Brain microvascular endothelial cell (primary cell): ENCODE measurements at regions not wholly inside any gene's neighbourhood (a gene's known extent, or its start where the extent isn't known, plus 50 kb on each side); places are given as distances from the start of the nearest gene placed in this dataset.

ENCODE experiments used
- DNase-seq: peaks from one replicate; pipeline ENCODE4 v3.0.0-alpha.2; 2020
- H3K27ac ChIP-seq: fragments of 250-450 bp; sonication (Bioruptor Pico); 2 replicates; pipeline ENCODE4 v1.5.1; 2020; ENCODE audit warnings: mild to moderate bottlenecking, moderate library complexity
- H3K27me3 ChIP-seq: fragments of 250-450 bp; sonication (Bioruptor Pico); replicated peaks from 2 replicates; pipeline ENCODE4 v1.5.1; 2020; ENCODE audit warnings: mild to moderate bottlenecking
- H3K36me3 ChIP-seq: fragments of 250-450 bp; sonication (Bioruptor Pico); replicated peaks from 2 replicates; pipeline ENCODE4 v1.5.1; 2020; ENCODE audit warnings: mild to moderate bottlenecking
- H3K4me3 ChIP-seq: 2 replicates; pipeline ENCODE4 v1.5.1; 2011; ENCODE audit warnings: low read depth, mild to moderate bottlenecking, control low read depth, low read length, moderate library complexity
- CTCF ChIP-seq: IDR thresholded peaks from 2 replicates; pipeline ENCODE4 v1.5.1; 2011; ENCODE audit warnings: low read depth, mild to moderate bottlenecking, moderate library complexity, low read length, control low read depth, inconsistent platforms; ENCODE audit errors: missing control alignments
- in situ Hi-C: cut with HindIII; loops from 2 replicates; pipeline ENCODE4 v1.10.0; 2017; ENCODE audit warnings: low sequenced_read_pairs, low pct_ligation_motif_present

GRCh38 chr13:75231235-75231634, 250.7 kb downstream of the TBC1D4 start:
- no peak for TF ChIP-seq CTCF
- H3K27ac ChIP-seq = no peak overlapping the region
- DNase-seq = no peak
- no peaks in the 10 kb centered on the region for H3K36me3 ChIP-seq
- no peaks in the 10 kb centered on the region for H3K27me3 ChIP-seq
- no peak overlapping the region for H3K4me3 ChIP-seq
- in situ Hi-C loops = no loop called here

- no peak for TF ChIP-seq CTCF
- Histone ChIP-seq H3K36me3 (no peaks in the 10 kb centered on the region), H3K27me3 (no peaks in the 10 kb centered on the region), H3K4me3 (no peak overlapping the region), H3K27ac (peak overlapping the region; percentile 25)
- in situ Hi-C loops = no loop called here
- peak; percentile 82 for DNase-seq
Measured at GRCh38 chr13:75226733-75227435, 255.1 kb downstream of the TBC1D4 start.

- TF ChIP-seq CTCF = no peak
- DNase-seq = no peak
- in situ Hi-C loops = no loop called here
- H3K4me3 ChIP-seq = no peak overlapping the region
- no peaks in the 10 kb centered on the region for H3K27me3 ChIP-seq
- no peaks in the 10 kb centered on the region for H3K36me3 ChIP-seq
- H3K27ac ChIP-seq = no peak overlapping the region
Measured at GRCh38 chr13:75226092-75226491, 255.9 kb downstream of the TBC1D4 start.

GRCh38 chr13:75225288-75226032, 256.5 kb downstream of the TBC1D4 start:
- in situ Hi-C loops = no loop called here
- H3K4me3 ChIP-seq = no peak overlapping the region
- no peak for TF ChIP-seq CTCF
- H3K36me3 ChIP-seq = no peaks in the 10 kb centered on the region
- H3K27me3 ChIP-seq = no peaks in the 10 kb centered on the region
- no peak overlapping the region for H3K27ac ChIP-seq
- no peak for DNase-seq

GRCh38 chr13:75224053-75224742, 257.8 kb downstream of the TBC1D4 start:
- no peak overlapping the region for H3K27ac ChIP-seq
- H3K36me3 ChIP-seq = no peaks in the 10 kb centered on the region
- H3K4me3 ChIP-seq = no peak overlapping the region
- no peak for DNase-seq
- TF ChIP-seq CTCF = no peak
- in situ Hi-C loops = no loop called here
- H3K27me3 ChIP-seq = no peaks in the 10 kb centered on the region
